Breast epithelium (tissue), 4 donors: ENCODE measurements at regions not wholly inside any gene's neighbourhood (a gene's known extent, or its start where the extent isn't known, plus 50 kb on each side); places are given as distances from the start of the nearest gene placed in this dataset.

Experiments
- DNase-seq, 2 donors: peaks; one replicate each; pipeline ENCODE4 v3.0.0-alpha.2; 2019; ENCODE audit warnings: low spot score in 2 of 2
- H3K27ac ChIP-seq, 2 donors: fragments of 200-600 bp; sonication (generic) in 1 of 2; one replicate each; pipeline ENCODE4 v1.5.1; 2016 to 2019; ENCODE audit warnings: mild to moderate bottlenecking in 1 of 2
- H3K27me3 ChIP-seq, 2 donors: fragments of 200-600 bp; sonication (generic) in 1 of 2; one replicate each; pipeline versions ENCODE4 v1.5.1 to v1.6.0; 2017 to 2019; ENCODE audit warnings: control low read depth in 1 of 2, mild to moderate bottlenecking in 1 of 2
- H3K36me3 ChIP-seq: fragments of 200-600 bp; one replicate; pipeline ENCODE4 v1.5.1; 2019
- H3K4me1 ChIP-seq, 2 donors: fragments of 200-600 bp; sonication (generic); one replicate each; pipeline ENCODE4 v1.5.1; 2016 to 2019; ENCODE audit warnings: control low read depth in 1 of 2
- H3K4me3 ChIP-seq, 3 donors: fragments of 200-600 bp; sonication (generic); 1 replicate in 2 of 3; 2 replicates in 1 of 3; pipeline ENCODE4 v1.5.1; 2016 to 2019; ENCODE audit warnings: mild to moderate bottlenecking in 3 of 3, moderate library complexity in 2 of 3
- H3K9me3 ChIP-seq, 2 donors: fragments of 200-600 bp; sonication (generic) in 1 of 2; one replicate each; pipeline ENCODE4 v1.5.1; 2016 to 2019; ENCODE audit warnings: control low read depth in 1 of 2
- POLR2A ChIP-seq: fragments of 450-650 bp; IDR thresholded peaks from one replicate; pipeline ENCODE4 v1.6.1; 2016; ENCODE audit warnings: antibody characterized with exemption, mild to moderate bottlenecking, moderate library complexity
- POLR2AphosphoS5 ChIP-seq, 3 donors: sonication (generic); formaldehyde crosslinking; IDR thresholded peaks; one replicate each; pipeline ENCODE4 v1.6.1; 2017; ENCODE audit warnings: antibody characterized with exemption in 3 of 3
- intact Hi-C: fragments of 100-400 bp; cut with DNase I; formaldehyde crosslinking; loops from one replicate; pipeline ENCODE4 v1.15.1; 2023; ENCODE audit warnings: low total_unique reads
- TF ChIP-seq, protein P1 (sequence below), 3 donors: fragments of 450-650 bp; IDR thresholded peaks; one replicate each; pipeline ENCODE4 v1.5.1; 2016 to 2017; ENCODE audit warnings: antibody characterized with exemption in 3 of 3, mild to moderate bottlenecking in 3 of 3, moderate library complexity in 3 of 3

GRCh38 chr12:78793982-78794381, 70.6 kb upstream of the SYT1 start:
- no peak for DNase-seq
- no peak overlapping the region for H3K4me3 ChIP-seq
- H3K27ac ChIP-seq = no peak overlapping the region
- TF ChIP-seq POLR2AphosphoS5 (IDR thresholded peaks at IDR 0.05) (no peak), POLR2A (no peak)
- TF ChIP-seq, protein P1, sequence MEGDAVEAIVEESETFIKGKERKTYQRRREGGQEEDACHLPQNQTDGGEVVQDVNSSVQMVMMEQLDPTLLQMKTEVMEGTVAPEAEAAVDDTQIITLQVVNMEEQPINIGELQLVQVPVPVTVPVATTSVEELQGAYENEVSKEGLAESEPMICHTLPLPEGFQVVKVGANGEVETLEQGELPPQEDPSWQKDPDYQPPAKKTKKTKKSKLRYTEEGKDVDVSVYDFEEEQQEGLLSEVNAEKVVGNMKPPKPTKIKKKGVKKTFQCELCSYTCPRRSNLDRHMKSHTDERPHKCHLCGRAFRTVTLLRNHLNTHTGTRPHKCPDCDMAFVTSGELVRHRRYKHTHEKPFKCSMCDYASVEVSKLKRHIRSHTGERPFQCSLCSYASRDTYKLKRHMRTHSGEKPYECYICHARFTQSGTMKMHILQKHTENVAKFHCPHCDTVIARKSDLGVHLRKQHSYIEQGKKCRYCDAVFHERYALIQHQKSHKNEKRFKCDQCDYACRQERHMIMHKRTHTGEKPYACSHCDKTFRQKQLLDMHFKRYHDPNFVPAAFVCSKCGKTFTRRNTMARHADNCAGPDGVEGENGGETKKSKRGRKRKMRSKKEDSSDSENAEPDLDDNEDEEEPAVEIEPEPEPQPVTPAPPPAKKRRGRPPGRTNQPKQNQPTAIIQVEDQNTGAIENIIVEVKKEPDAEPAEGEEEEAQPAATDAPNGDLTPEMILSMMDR (IDR thresholded peaks at IDR 0.05) = no peak
- intact Hi-C loops = no loop called here
- no peaks in the 10 kb centered on the region for H3K4me1 ChIP-seq
- no peaks in the 10 kb centered on the region for H3K27me3 ChIP-seq
- H3K36me3 ChIP-seq = no peaks in the 10 kb centered on the region
- H3K9me3 ChIP-seq = no peaks in the 10 kb centered on the region

DNA sequence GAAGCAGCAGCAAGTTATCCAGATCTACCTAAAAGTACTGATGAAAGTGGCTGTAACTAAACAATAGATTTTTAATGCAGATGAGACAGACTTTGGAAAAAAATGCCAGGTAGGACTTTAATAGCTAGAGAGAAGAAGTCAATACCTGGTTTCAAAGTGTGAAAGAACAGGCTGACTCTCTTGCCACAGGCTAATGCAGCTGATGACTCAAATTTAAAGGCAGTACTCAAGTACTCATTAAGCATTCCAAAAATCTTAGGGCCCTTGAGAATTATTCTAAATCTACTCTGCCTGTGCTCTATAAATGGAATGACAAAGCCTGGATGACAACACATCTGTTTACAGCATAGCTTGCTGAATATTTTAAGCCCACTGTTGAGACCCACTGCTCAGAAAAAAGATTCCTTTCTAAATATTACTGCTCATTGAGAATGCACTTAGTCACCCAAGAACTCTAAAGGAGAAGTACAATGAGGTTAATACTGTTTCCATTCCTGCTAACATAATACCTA, 68.6 kb upstream of the SYT1 start:
- DNase-seq = no peak
- Histone ChIP-seq H3K36me3 (no peaks in the 10 kb centered on the region), H3K4me1 (no peaks in the 10 kb centered on the region), H3K27me3 (no peaks in the 10 kb centered on the region), H3K4me3 (no peak overlapping the region), H3K9me3 (no peaks in the 10 kb centered on the region), H3K27ac (no peak overlapping the region)
- TF ChIP-seq POLR2AphosphoS5 (IDR thresholded peaks at IDR 0.05) = no peak
- TF ChIP-seq, protein P1 (IDR thresholded peaks at IDR 0.05) = no peak
- intact Hi-C loops = no loop called here

DNA sequence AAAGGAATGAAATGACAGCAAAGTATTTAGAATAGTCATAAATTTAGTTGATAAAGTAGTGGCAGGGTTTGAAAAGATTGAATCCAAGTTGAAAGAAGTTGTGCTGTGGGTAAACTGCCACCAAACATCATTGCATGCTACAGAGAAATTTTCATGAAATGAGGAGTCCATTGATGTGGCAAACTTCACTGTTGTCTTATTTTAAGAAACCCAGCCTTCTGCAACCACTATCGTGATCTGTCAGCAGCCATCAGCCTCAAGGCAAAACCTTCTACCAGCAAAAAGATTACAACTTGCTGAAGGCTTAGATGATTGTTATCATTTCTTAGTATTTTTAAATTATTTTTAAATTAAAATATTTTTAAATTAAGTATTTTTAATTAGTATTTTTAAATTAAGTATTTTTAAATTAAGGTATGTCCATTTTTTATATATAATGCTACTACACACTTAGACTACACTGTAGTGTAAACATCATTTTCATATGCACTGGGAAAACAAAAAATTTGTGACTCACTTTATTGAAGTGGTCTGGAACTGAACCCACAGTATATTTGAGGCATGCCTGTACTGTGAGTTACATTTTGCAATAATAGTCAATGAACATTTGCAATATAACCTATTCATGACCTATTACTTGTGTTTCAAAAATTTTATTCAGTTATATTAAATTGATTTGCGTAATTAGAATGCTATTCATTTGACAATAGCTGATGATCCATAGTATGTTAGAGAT, 67.2 kb upstream of the SYT1 start:
- no peaks in the 10 kb centered on the region for H3K4me1 ChIP-seq
- no peak for DNase-seq
- intact Hi-C loops = no loop called here
- H3K27ac ChIP-seq = no peak overlapping the region
- no peaks in the 10 kb centered on the region for H3K36me3 ChIP-seq
- H3K4me3 ChIP-seq = no peak overlapping the region
- TF ChIP-seq POLR2AphosphoS5 (IDR thresholded peaks at IDR 0.05) = no peak
- TF ChIP-seq, protein P1 (IDR thresholded peaks at IDR 0.05) = no peak
- TF ChIP-seq POLR2A = no peak
- H3K9me3 ChIP-seq = no peaks in the 10 kb centered on the region
- H3K27me3 ChIP-seq = no peaks in the 10 kb centered on the region

GRCh38 chr12:78799649-78800048, 64.9 kb upstream of the SYT1 start:
- Histone ChIP-seq H3K36me3 (no peaks in the 10 kb centered on the region), H3K4me1 (no peaks in the 10 kb centered on the region), H3K27ac (no peak overlapping the region), H3K9me3 (no peaks in the 10 kb centered on the region), H3K4me3 (no peak overlapping the region), H3K27me3 (no peaks in the 10 kb centered on the region)
- TF ChIP-seq, protein P1 (IDR thresholded peaks at IDR 0.05) = no peak
- no peak for TF ChIP-seq POLR2A
- no peak for TF ChIP-seq POLR2AphosphoS5 (IDR thresholded peaks at IDR 0.05)
- intact Hi-C loops = no loop called here
- DNase-seq = no peak

DNA sequence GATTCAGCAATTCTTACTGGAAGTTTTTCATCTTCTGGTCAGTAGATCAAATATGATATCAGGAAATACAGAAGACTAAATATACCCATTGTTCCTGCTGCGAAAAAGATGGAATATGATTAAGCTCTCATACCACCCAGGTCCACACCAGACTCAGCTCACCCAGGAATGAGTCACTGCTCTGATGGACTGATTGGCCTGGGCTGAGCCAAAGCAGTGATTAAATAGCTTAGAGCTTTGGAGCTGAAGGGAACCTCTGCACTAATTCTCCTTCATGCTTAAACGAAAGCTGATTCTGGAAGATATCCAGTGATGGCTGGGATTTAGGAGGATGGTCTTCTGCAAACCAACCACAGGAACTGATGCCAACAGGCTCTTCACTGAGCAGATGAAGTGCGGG, 62.0 kb upstream of the SYT1 start:
- Histone ChIP-seq H3K9me3 (no peaks in the 10 kb centered on the region), H3K4me1 (no peaks in the 10 kb centered on the region), H3K27me3 (no peaks in the 10 kb centered on the region), H3K4me3 (no peak overlapping the region), H3K27ac (no peak overlapping the region), H3K36me3 (no peaks in the 10 kb centered on the region)
- TF ChIP-seq POLR2AphosphoS5 (IDR thresholded peaks at IDR 0.05) = no peak
- no peak for TF ChIP-seq POLR2A
- TF ChIP-seq, protein P1 (IDR thresholded peaks at IDR 0.05) = no peak
- intact Hi-C loops = no loop called here
- DNase-seq = no peak
